ENCODE measurements at regions not wholly inside any gene's neighbourhood (a gene's known extent, or its start where the extent isn't known, plus 50 kb on each side); places are given as distances from the start of the nearest gene placed in this dataset.

DNA sequence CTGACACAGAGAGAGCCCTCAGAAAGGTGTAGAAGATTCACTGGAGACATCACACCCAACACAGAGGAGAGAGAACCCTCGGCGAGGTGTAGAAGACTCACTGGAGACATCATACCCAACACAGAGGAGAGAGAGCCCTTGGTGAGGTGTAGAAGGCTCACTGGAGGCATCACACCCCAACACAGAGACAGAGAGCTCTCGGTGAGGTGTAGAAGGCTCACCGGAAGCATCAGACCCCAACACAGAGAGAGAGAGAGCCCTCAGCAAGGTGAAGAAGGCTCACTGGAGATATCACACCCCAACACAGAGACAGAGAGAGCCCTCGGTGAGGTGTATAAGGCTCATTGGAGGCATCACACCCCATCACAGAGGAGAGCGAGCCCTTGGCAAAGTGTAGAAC is 826.5 kb downstream of the UQCRFS1 start:
- TF ChIP-seq, protein P1, sequence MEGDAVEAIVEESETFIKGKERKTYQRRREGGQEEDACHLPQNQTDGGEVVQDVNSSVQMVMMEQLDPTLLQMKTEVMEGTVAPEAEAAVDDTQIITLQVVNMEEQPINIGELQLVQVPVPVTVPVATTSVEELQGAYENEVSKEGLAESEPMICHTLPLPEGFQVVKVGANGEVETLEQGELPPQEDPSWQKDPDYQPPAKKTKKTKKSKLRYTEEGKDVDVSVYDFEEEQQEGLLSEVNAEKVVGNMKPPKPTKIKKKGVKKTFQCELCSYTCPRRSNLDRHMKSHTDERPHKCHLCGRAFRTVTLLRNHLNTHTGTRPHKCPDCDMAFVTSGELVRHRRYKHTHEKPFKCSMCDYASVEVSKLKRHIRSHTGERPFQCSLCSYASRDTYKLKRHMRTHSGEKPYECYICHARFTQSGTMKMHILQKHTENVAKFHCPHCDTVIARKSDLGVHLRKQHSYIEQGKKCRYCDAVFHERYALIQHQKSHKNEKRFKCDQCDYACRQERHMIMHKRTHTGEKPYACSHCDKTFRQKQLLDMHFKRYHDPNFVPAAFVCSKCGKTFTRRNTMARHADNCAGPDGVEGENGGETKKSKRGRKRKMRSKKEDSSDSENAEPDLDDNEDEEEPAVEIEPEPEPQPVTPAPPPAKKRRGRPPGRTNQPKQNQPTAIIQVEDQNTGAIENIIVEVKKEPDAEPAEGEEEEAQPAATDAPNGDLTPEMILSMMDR (IDR thresholded peaks at IDR 0.05 in 8 of 11, conservative IDR thresholded peaks at IDR 0.05 in 3 of 11): no peak
- TF ChIP-seq POLR2A (IDR thresholded peaks at IDR 0.05): no peak

Data from spleen (tissue), 7 donors.